ENCODE measurements at regions not wholly inside any gene's neighbourhood (a gene's known extent, or its start where the extent isn't known, plus 50 kb on each side); places are given as distances from the start of the nearest gene placed in this dataset.

DNA sequence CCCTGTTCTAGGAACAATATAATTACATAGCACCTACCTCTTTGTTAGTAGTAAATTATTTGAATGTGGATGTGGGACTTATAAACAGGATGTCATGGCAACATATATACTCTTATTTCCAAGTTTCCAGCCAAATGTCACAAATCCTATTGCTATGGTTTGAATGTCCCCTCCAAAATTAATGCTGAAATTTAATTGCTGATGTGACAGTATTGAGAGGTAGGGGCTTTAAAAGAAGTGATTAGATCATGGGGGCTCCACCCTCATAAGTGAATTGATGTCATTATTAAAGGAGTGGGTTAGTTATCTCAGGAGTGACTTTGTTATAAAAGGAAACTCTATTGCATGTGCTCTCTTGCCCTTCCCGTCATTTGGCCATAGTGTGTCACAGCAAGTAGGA, 164.2 kb upstream of the ATF7IP start:
- TF ChIP-seq POLR2A (IDR thresholded peaks at IDR 0.05; ENCODE audit: extremely low read depth, insufficient read length) (no peak), MYC (IDR thresholded peaks at IDR 0.05; ENCODE audit: low read depth, low read length) (no peak)
- TF ChIP-seq, protein P1, sequence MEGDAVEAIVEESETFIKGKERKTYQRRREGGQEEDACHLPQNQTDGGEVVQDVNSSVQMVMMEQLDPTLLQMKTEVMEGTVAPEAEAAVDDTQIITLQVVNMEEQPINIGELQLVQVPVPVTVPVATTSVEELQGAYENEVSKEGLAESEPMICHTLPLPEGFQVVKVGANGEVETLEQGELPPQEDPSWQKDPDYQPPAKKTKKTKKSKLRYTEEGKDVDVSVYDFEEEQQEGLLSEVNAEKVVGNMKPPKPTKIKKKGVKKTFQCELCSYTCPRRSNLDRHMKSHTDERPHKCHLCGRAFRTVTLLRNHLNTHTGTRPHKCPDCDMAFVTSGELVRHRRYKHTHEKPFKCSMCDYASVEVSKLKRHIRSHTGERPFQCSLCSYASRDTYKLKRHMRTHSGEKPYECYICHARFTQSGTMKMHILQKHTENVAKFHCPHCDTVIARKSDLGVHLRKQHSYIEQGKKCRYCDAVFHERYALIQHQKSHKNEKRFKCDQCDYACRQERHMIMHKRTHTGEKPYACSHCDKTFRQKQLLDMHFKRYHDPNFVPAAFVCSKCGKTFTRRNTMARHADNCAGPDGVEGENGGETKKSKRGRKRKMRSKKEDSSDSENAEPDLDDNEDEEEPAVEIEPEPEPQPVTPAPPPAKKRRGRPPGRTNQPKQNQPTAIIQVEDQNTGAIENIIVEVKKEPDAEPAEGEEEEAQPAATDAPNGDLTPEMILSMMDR (IDR thresholded peaks at IDR 0.05; ENCODE audit: low read depth, low read length), result no peak
- TF ChIP-seq, protein P2, sequence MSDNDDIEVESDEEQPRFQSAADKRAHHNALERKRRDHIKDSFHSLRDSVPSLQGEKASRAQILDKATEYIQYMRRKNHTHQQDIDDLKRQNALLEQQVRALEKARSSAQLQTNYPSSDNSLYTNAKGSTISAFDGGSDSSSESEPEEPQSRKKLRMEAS (IDR thresholded peaks at IDR 0.05; ENCODE audit: low read depth, low read length), result no peak
